Parathyroid adenoma (tissue), 2 donors: ENCODE measurements at regions not wholly inside any gene's neighbourhood (a gene's known extent, or its start where the extent isn't known, plus 50 kb on each side); places are given as distances from the start of the nearest gene placed in this dataset.
"Not testable (repeated sequence)": the region's sequence is repeated elsewhere in the genome, so short reads cannot be mapped to it uniquely, and the experiment has no call there.

ENCODE experiments used
- H2AFZ ChIP-seq: fragments of 300-600 bp; sonication (generic); one replicate; pipeline ENCODE4 v1.7.0; 2017; ENCODE audit warnings: antibody characterized with exemption, mild to moderate bottlenecking
- H3K27ac ChIP-seq: fragments of 300-600 bp; sonication (generic); one replicate; pipeline ENCODE4 v1.7.0; 2017
- H3K27me3 ChIP-seq: fragments of 300-600 bp; sonication (generic); one replicate; pipeline ENCODE4 v1.7.0; 2017; ENCODE audit warnings: low read length; ENCODE audit not compliant: control insufficient read depth, insufficient read depth
- H3K36me3 ChIP-seq: fragments of 300-600 bp; sonication (generic); one replicate; pipeline ENCODE4 v1.7.0; 2017; ENCODE audit warnings: low read length; ENCODE audit not compliant: control insufficient read depth, insufficient read depth
- H3K4me1 ChIP-seq: fragments of 300-600 bp; sonication (generic); one replicate; pipeline ENCODE4 v1.7.0; 2017; ENCODE audit warnings: control low read depth
- H3K4me2 ChIP-seq: fragments of 300-600 bp; sonication (generic); one replicate; pipeline ENCODE4 v1.7.0; 2017; ENCODE audit warnings: low read length
- H3K4me3 ChIP-seq: fragments of 300-600 bp; sonication (generic); one replicate; pipeline ENCODE4 v1.7.0; 2017; ENCODE audit warnings: low read depth, low read length
- H3K79me2 ChIP-seq: fragments of 300-600 bp; sonication (generic); one replicate; pipeline ENCODE4 v1.7.0; 2017; ENCODE audit warnings: control low read depth
- H3K9ac ChIP-seq: fragments of 300-600 bp; sonication (generic); one replicate; pipeline ENCODE4 v1.7.0; 2017; ENCODE audit warnings: mild to moderate bottlenecking
- H3K9me3 ChIP-seq: fragments of 300-600 bp; sonication (generic); one replicate; pipeline ENCODE4 v1.7.0; 2017; ENCODE audit warnings: low read length; ENCODE audit not compliant: control insufficient read depth
- CTCF ChIP-seq: fragments of 300-600 bp; sonication (generic); IDR thresholded peaks from one replicate; pipeline ENCODE4 v1.7.0; 2017; ENCODE audit warnings: antibody characterized with exemption, mild to moderate bottlenecking
- donor health status: primary hyperparathyroidism.

GRCh38 chr20:54914995-54915394 lies 439.6 kb downstream of the DOK5 start:
- Histone ChIP-seq H3K79me2 (no peaks in the 10 kb centered on the region), H3K9me3 (no peaks in the 10 kb centered on the region), H2AFZ (no peak overlapping the region), H3K4me1 (no peaks in the 10 kb centered on the region), H3K4me3 (no peak overlapping the region), H3K36me3 (no peaks in the 10 kb centered on the region), H3K27ac (no peak overlapping the region), H3K9ac (no peak overlapping the region), H3K4me2 (no peak overlapping the region), H3K27me3 (no peaks in the 10 kb centered on the region)
- TF ChIP-seq CTCF = no peak

GRCh38 chr20:54909702-54910101 lies 434.3 kb downstream of the DOK5 start:
- H3K79me2 ChIP-seq = no peaks in the 10 kb centered on the region
- no peaks in the 10 kb centered on the region for H3K9me3 ChIP-seq
- no peaks in the 10 kb centered on the region for H3K36me3 ChIP-seq
- H2AFZ ChIP-seq = no peak overlapping the region
- no peaks in the 10 kb centered on the region for H3K27me3 ChIP-seq
- H3K4me2 ChIP-seq = no peak overlapping the region
- no peak overlapping the region for H3K27ac ChIP-seq
- H3K4me1 ChIP-seq = no peaks in the 10 kb centered on the region
- no peak overlapping the region for H3K4me3 ChIP-seq
- no peak overlapping the region for H3K9ac ChIP-seq
- no peak for TF ChIP-seq CTCF

GRCh38 chr20:54906134-54906533 lies 430.7 kb downstream of the DOK5 start:
- not testable (repeated sequence) for H3K9ac ChIP-seq, H3K4me1 ChIP-seq, H3K27ac ChIP-seq, H3K79me2 ChIP-seq, H3K27me3 ChIP-seq, H3K9me3 ChIP-seq, H3K36me3 ChIP-seq, H3K4me3 ChIP-seq, H2AFZ ChIP-seq, H3K4me2 ChIP-seq

GRCh38 chr20:54897787-54898186 lies 422.4 kb downstream of the DOK5 start:
- Histone ChIP-seq H3K36me3 (no peaks in the 10 kb centered on the region), H3K27me3 (no peaks in the 10 kb centered on the region), H3K27ac (no peak overlapping the region), H3K4me1 (no peaks in the 10 kb centered on the region), H3K9ac (no peak overlapping the region), H3K79me2 (no peaks in the 10 kb centered on the region), H3K4me2 (no peak overlapping the region), H2AFZ (no peak overlapping the region), H3K9me3 (no peaks in the 10 kb centered on the region), H3K4me3 (no peak overlapping the region)
- TF ChIP-seq CTCF = no peak

GRCh38 chr20:54891907-54892306 lies 416.5 kb downstream of the DOK5 start:
- Histone ChIP-seq H2AFZ (no peak overlapping the region), H3K36me3 (no peaks in the 10 kb centered on the region), H3K79me2 (no peaks in the 10 kb centered on the region), H3K4me3 (no peak overlapping the region), H3K4me2 (no peak overlapping the region), H3K9me3 (no peaks in the 10 kb centered on the region), H3K4me1 (no peaks in the 10 kb centered on the region), H3K27ac (no peak overlapping the region), H3K27me3 (no peaks in the 10 kb centered on the region), H3K9ac (no peak overlapping the region)
- no peak for TF ChIP-seq CTCF
